H4 (cell line): ENCODE measurements at regions not wholly inside any gene's neighbourhood (a gene's known extent, or its start where the extent isn't known, plus 50 kb on each side); places are given as distances from the start of the nearest gene placed in this dataset.
A peak's percentile ranks its signal among the peaks of the same experiment; 100 is the strongest.

Source experiments
- DNase-seq: peaks from one replicate; pipeline ENCODE4 v3.0.0-alpha.2; 2015; ENCODE audit warnings: low spot score

DNA sequence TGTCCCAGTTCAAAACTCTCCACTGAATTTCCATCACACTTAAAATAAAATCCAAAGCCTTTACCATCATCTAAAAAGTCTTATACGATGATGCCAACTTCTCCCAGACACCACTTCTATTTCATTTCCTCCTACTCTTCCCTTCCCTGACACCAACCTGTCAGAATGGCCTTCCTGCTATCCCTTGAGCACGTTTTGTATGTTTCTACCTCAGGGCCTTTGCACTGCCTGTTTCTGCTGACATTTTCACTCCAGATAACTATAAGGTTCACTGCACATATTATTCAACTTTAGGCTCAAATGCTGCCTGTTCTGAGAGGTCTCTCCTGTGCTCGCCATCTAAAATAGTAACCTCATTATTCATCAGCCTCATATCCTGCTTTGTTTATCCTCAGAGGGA, 269.6 kb downstream of the HTR7 start:
- DNase-seq, result no peak

DNA sequence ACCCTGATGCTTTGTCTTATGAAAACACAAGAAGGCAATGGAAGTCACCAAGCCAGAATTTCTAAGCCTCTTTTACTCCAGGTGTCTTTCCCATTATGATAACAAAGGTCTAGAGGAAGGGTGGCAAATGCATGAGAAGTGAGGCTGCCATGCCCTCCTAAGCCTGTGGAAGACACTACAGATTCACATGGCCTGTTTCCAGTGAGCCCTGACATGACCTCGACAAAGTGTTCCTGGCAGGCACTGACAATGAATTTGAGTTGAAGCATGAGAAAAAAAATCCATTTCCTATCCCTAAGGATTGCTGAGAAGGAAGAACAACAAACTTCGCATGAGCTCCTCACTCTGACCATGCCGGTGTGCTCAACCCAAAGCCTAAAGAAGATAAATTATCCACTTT, 268.0 kb downstream of the HTR7 start:
- no peak for DNase-seq

DNA sequence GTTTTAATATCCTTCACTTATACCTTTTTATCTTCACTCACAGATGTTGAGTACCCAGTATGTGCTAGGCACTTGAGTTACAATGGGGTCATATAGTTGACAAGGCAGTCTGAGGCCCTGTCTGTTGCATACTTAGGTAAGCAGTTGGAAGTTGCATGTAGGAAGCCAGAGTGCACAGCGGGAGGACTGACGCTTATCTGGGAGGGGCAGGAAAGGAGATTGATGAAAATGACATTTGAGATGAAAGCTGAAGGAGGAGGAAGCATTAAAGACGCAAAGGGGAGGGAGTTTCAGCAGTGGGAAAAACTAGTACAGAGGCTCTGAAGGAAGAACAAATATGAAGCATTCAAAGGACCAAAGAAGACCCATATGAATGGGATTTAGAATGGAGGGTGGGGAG, 266.2 kb downstream of the HTR7 start:
- DNase-seq, result no peak

DNA sequence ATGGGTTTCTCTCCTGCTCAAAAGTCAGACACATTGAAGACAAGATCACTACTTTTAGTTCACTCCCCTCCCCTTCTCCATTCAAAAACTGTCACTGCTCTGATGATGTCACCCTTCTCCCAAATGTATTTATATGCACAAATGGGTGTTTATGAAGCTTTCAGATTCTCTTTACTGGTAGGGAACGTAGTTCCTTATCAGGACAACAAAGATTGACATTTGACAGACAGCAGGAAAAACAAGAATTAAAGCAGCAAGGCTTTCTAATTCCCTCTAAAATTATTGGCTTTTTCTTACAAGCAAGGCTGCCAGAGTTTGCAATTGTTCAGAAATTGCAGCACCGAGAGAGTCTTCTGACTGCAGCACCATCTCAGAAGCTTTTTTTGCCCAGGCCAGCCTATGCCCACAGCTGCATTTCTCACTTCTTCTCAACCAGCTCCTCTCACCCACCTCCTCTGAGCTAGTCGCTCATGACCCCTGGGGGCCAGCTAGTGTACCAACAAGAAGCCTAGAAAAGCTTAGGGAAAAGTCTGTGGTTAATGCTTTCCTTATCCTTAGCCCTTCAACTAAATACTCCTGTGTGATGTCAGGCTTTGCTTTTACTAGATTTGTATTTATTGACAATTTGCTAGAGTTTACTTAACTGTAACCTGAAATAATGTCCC, 265.1 kb downstream of the HTR7 start:
- peak; percentile 88 for DNase-seq

GRCh38 chr10:90598513-90598912, 259.3 kb downstream of the HTR7 start:
- no peak for DNase-seq

DNA sequence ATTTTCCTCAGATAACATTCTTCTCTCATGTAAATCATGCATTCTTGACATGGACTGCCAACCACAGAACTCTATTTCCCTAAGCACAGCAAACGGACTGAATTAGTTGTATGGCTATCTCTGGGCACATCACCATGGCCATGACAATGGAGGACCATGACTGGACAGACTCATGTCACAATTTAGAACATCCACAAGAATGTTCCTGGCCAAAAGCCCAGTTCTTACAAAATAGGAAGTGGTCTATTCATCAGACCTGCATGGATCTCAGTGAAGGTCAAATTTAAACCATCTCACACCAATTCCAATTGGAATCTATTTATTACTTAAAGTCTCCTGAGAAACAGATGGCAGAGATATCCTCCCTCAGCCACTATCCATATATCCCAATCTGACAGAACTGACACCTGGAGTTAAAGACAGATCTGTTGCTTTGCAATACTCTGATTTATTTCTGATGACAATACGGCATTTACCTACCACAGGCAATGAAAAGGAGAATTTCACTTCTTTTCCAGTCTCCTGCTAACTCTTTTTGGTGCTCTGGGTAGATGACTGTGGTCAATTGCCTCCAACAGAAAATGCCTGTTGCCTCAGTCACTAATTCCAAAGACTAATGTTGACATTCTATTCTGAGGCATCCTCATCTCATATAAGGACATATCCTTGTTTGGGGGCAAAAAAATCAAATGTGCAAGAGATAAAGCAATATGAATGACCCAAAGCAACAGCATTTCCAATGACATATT, 254.8 kb downstream of the HTR7 start:
- DNase-seq, result no peak

- DNase-seq, result no peak
Observed at GRCh38 chr10:90604636-90605035, 253.2 kb downstream of the HTR7 start.

GRCh38 chr10:90605506-90605905, 252.3 kb downstream of the HTR7 start:
- DNase-seq, result no peak

GRCh38 chr10:90612276-90612675, 245.6 kb downstream of the HTR7 start:
- DNase-seq, result no peak

DNA sequence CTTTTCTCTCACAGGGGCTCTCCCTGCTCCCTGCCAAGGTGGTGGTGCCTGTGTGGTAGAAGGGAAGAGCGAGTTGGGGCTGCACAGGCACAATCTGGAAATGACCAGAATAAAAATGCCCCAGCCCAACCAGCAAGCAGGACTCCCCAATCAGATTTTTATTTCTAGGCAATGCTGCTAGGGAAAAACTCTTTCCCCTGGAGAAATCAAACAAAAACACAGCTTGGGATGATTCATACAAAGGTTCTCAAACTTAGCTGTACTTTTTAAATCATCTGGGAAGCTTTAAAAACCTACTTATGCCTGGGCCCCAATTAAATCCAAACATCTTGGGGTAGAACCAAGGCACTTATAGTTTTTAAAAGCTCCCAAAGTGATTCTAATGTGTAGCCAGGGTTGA, 243.2 kb downstream of the HTR7 start:
- DNase-seq, result no peak

- DNase-seq, result no peak
Observed at GRCh38 chr10:90621577-90621976, 236.3 kb downstream of the HTR7 start.

- DNase-seq, result no peak
Observed at GRCh38 chr10:90635111-90635765, 222.6 kb downstream of the HTR7 start.

DNA sequence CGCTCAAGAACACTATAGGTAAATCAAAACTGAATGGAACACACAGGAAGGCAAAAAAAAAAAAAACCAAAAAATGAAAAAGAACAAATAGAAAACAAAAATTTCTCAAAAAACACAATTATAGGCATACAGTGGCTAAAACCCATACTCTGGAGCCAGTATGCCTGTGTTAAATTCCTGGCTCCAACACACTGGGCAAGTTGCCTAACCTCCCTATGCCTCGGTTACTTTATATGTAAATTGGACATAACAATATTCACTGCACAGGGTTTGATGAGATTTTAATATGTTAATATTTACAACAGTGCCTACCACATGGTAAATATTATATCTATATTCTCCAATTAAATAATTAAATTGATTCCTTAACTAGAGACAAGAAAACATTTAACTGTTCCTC, 217.1 kb downstream of the HTR7 start:
- no peak for DNase-seq

GRCh38 chr10:90641731-90642130, 216.1 kb downstream of the HTR7 start:
- no peak for DNase-seq

- peak; percentile 33 for DNase-seq
Observed at GRCh38 chr10:90642136-90642535, 215.7 kb downstream of the HTR7 start.

- no peak for DNase-seq
Observed at GRCh38 chr10:90642650-90643049, 215.2 kb downstream of the HTR7 start.

DNA sequence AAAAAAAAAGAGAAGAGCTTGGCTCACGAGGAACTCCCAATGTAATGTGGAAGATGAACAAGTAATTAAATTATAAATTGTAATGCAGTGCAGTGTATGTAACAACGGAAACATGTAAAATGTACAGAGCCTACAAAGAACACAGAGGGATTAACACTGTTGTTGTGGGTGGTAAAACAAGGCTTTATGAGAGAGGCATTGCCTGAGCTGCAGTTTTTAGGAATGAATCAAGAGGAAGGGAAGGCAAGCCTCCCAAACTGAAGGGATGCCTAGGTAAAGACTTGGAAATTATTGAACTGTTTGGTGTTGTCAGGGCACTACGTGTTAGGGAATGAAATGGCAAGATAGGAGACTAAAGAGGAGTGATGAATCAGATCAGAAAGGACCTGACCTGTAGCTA, 213.7 kb downstream of the HTR7 start:
- no peak for DNase-seq

DNA sequence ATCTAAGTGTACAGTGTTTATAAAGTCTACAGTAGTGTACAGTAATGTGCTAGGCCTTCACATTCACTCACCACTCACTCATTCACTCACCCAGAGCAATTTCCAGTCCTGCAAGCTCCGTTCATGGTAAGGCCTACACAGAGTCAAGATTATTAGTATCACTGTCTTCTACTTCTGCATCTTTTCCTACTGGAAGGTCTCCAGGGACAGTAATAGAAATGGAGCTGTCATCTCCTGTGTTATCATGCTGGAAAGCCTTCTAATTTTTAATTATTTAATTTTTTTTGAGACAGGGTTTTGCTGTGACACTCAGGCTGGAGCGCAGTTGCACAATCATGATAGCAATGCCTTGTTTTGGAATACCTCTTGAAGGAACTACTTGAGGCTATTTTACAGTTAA, 207.0 kb downstream of the HTR7 start:
- DNase-seq, result no peak

DNA sequence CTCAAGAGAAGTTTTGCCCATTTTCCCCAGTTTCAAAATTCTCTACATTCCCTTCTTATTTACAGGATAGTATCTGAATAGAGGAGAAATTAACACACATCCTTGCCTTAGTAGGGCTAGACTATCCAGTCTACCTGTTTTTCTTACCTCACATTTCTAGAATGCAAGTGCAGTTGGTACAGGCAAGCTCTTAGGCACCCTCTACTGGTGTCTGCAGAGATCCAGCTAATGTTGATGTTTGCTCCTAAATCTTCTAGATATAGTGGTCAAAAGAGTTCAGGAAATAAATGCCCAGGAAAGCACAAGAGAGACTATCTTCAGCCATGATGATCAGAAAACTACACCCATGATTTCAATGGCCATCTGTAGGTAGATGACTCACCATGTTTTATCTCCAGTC, 205.3 kb downstream of the HTR7 start:
- peak; percentile 42 for DNase-seq

- DNase-seq, result peak; percentile 6
Observed at GRCh38 chr10:90658791-90659190, 199.0 kb downstream of the HTR7 start.

DNA sequence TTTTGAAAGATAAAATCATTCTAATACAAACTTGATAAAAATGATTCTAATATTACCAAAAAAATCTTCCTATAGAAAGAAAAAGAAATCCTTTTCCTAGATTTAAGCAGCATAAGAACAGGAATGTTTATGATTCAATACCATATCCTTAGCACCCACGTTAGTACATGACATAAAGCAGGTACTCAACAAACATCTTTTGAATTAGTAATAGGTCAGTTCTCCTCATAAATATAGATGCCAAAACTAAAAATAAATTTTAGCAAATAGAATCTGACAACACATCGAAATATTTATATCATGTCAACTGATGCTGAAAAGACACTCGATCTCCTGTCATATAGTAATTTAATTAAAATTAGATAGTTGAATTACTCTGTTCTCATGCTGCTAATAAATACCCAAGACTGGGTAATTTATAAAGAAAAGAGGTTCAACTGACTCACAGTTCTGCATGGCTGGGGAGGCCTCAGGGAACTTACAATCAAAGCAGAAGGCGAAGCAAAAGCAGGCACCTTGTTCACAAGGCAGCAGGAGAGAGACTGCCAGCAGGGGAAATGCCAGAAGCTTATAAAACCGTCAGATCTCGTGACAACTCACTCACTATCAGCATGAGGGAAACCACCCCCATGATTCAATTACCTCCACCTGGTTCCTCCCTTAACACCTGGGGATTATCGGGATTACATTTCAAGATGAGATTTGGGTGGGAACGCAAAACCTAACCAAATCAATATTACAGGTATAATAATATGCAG, 191.8 kb downstream of the HTR7 start:
- no peak for DNase-seq

DNA sequence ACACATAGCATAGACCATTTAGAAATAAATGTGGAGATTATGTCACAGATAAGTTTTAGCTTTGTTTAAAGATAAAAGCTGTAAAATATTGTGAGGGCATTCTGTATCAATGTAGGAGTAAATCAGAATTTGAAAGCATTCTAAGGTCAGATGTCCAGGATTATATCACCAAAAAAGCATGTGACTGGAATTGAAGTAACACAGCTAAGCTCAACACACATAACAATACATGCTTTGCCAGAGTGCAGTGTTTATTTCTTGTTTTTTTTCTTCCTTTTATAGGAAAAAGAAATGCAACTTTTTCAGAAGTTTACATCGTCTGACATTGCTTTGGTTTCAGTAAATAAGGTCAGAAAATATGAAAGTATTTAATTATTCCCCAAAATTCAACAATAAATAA, 183.4 kb downstream of the HTR7 start:
- no peak for DNase-seq
